HG03575 (cell line): ENCODE measurements at regions not wholly inside any gene's neighbourhood (a gene's known extent, or its start where the extent isn't known, plus 50 kb on each side); places are given as distances from the start of the nearest gene placed in this dataset.
"Not testable (repeated sequence)": the region's sequence is repeated elsewhere in the genome, so short reads cannot be mapped to it uniquely, and the experiment has no call there.

Source experiments
- ATAC-seq: cut with Tn5 transposase; IDR thresholded peaks from one replicate; pipeline ENCODE4 v1.9.1; 2021; ENCODE audit not compliant: unreplicated experiment, insufficient number of reproducible peaks, low FRiP score; ENCODE audit errors: extremely low read depth

DNA sequence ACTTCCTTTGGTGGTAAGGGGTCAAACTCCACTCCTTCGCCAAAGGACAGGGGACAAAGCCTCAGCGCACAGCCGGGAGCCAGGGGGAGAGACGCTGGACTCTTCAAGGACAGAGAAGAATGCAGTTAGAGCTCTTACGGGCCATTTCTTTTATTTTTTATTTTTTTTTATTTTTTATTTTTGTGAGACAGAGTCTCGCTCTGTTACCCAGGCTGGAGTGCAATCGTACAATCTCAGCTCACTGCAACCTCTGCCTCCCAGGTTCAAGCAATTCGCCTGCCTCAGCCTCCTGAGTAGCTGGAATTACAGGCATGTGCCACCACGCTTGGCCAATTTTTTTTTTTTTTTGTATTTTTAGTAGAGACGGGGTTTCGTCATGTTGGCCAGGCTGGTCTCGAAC, 93.2 kb upstream of the RPH3AL start, which contains the start of gene RFLNB:
Gene RFLNB (minus strand): TSS at position 101 of the 400 bp plus-strand sequence.
- not testable (repeated sequence) for ATAC-seq

DNA sequence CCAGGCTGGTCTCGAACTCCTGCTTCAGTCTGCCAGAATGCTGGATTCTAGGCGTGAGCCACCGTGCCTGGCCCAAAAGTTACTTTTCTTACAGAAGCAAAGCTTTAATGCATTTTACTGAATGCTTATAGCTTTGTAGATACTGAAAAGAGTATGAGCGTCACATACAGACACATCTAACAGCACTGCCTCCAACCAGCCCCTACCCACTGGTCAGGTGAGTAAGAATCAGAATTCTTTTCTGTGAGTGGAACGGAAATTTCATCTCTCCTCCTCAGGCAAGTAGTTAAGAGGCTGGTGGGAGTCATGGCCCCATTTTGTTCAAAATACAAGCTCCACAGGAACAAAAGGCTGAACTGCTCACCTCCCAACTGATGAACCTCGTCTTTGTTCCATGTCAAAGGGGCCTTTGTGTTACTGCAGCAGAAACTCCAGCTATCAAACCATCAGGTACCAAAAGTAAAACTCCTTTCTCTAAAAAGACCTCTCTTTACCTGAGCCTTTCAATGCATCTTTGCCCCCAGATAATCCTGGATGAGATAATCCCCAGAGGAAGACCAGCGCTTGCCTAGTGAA, 92.4 kb upstream of the RPH3AL start:
- ATAC-seq, result no peak

DNA sequence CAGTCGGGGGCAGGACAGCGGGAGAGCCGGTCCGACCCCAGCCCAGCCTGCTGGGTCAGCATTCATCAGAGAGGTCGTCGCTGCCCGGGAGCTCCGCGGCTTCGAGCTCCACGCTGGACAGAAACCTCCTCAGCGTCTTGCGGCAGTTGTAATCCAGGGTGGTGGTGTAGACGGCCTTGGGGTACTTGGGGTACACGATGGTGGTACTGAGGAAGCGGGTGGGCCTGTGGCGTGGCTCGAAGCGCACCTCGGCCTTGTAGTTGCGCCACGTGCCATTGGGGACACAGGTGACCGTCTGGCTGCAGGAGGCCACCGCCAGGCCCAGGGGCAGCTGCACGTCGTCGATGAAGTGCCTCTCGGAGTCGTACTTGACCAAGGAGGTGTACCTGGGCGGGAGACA, 90.5 kb upstream of the RPH3AL start:
- no peak for ATAC-seq

DNA sequence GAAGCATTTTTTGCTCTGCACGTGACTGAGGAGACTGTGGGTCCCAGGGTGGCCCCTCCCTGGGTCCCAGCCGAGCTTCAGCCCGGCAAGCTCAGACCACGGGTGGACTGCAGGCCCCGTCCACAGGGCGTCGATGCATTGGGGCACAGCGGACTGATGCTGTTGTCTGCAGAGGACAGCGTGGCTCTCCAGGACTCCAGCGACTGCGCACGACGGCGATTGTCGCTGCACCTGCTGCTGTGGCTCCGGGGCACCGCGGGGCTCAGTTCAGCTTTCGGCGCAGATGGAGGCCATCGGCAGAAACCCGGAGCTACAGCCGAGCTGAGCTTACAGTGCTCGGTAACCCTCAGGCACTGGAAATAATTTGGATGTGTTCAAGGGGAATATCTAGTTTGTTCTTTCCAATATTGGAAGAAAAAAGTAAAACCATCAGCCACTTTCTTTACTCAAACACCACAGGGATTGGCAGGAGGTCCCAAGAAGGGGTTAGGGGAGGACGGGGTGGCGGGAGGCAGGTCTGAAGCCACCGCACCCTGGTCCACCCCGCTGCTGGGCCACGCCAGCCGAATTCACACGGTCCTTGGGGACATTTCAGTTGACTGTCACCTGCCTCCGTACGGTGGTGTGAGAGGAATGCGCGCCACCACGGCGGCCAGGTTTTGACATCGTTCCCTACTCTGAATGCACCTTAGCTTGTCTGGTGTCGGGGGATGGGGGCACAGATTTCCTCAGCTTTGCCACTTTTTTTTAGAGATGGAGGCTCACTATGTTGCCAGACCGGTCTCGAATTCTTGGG, 88.7 kb upstream of the RPH3AL start:
- ATAC-seq, result no peak

DNA sequence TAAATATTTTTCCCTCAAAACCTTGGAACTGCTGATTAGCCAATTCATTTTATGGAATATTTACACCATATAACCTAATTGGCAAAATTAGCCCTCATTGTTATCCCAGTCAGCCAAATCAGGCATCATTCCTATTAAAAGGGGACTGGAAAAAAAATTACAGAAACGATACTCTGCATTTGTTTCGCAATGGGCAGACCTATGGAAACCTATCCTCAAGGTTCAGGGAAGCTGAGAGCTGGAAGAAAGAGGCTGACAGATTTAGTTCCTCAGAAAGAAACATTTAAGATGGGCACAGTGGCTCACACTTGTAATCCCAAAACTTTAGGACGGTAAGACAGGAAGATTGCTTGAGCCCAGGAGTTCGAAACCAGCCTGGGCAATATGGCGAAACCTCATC, 85.6 kb upstream of the RPH3AL start:
- ATAC-seq, result no peak

DNA sequence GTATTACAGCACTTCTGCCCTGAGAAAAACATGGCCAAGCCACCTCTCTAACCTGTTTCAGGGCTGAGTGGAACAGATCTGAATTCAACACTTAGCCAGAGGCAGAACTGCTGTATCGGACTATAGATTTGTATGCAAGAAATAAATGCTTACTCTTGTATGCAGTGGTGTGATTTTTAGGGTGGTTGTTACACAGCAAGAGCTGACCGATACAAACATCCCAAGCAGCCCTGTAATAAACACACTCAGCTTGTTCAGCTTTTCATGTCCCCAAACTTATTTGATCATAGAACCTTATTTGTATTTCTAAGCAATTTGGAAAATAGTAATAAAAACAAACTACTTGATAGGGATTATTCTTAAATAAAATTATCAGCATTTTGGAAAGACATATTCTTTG, 84.9 kb upstream of the RPH3AL start:
- ATAC-seq, result no peak

DNA sequence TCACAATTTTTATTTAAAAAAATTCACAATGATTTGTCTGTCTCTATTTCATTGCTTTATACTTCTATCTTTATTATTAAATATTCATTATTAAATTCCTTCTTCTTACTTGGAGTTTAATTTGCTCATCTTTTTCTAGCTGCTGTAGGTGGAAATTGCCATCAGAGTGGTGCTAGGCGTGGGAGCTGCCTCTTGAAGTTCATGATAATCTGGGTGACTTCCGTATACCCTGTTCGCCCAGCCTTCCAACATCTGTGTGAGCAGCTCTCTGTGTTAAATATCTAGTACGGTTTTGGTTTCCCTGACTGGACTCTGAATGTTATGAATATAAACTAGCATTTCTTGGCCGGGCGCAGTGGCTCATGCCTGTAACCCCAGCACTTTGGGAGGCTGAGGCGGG, 84.0 kb upstream of the RPH3AL start:
- ATAC-seq, result no peak

DNA sequence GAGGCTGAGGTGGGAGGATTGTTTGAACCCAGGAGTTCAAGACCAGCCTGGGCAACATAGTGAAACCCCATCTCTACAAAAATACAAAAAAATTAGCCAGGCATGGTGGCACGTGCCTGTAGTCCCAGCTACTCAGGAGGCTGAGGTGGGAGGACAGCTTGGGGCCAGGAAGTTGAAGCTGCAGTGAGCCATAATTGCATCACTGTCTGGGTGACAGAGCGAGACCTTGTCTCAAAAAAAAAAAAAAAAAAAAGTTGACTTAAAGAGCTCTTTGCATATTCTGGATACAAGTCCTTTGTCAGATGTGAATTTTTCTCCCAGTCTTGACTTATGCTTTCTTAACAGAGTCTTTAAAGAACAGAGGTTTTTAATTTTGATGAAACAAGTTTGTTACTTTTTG, 79.9 kb upstream of the RPH3AL start:
- not testable (repeated sequence) for ATAC-seq

DNA sequence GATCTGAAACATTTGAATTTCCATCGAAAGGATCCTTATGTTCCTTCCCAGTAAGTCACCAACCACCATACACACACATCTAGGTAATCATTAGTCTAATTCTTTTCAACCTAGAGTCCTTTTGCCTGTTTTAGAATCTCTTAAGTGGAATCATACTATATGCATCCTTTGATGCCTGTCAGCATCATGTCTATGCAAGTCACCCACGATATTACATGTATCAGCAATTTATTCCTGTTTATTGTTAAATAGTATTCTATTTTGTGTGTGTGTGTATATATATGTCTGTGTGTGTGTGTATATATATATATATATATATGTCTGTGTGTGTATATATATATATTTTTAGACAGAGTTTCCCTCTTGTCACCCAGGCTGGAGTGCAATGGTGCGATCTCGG, 78.9 kb upstream of the RPH3AL start:
- ATAC-seq, result no peak

DNA sequence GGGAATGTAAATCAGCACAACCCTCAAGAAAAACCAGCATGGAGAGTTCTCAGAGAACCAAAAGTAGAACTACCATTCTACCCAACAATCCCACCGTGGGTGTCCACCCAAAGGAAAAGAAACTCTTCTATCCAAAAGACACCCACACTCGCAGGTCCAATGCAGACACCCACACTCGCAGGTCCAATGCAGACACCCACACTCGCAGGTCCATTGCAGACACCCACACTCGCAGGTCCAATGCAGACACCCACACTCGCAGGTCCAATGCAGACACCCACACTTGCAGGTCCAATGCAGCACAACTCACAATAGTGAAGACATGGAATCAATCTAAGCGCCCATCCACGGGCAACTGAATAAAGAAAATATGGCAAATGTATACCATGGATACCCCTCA, 77.0 kb upstream of the RPH3AL start:
- no peak for ATAC-seq

DNA sequence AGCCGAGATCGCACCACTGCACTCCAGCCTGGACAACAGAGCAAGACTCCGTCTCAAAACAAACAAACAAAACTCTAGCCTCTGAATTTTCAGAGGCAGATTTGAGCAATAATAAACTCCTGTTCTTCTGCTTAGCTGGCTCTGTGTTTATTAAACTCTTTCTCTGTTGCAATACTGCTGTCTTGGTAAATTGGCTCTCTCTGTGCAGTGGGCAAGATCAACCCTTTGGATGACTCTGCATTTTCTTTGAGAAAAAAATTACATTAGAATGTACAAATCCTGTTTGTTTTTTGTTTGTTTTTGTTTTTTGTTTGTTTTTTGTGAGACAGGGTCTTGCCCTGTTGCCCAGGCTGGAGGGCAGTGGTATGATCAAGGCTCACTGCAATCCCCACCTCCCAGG, 75.8 kb upstream of the RPH3AL start:
- ATAC-seq, result no peak

DNA sequence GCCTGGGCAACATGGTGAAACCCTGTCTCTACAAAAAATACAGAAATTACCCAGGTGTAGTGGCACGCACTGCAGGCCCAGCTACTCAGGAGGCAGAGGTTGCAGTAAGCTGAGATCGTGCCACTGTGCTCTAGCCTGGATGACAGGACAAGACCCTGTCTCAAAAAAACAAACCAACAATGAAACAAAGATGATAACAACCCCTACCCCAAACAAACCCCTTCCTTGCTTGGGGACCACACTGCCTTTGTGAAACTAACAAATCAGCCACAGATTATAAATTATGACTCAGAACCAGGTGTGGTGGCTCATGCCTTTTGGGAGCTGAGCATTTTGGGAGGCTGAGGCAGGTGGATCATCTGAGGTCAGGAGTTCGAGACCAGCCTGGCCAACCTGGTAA, 75.3 kb upstream of the RPH3AL start:
- no peak for ATAC-seq

DNA sequence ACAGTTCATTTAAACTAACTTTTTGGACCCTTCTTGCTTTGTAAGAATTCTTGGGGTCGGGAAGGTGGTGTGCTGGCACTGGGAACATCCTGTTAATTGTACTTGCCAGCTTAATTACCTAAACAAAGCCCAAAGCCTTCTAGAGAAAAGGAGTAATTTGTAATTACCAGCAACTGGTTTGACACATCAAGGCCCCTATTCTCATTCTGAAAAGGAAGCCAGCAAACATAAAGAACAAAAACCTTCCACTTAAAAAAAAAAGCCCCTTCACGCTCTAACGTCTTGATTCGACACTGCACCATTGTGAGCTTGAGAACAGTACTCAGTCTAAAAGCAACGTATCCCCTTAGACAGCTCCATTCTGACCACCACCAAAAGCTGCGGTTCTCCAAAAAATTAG, 74.7 kb upstream of the RPH3AL start:
- no peak for ATAC-seq

DNA sequence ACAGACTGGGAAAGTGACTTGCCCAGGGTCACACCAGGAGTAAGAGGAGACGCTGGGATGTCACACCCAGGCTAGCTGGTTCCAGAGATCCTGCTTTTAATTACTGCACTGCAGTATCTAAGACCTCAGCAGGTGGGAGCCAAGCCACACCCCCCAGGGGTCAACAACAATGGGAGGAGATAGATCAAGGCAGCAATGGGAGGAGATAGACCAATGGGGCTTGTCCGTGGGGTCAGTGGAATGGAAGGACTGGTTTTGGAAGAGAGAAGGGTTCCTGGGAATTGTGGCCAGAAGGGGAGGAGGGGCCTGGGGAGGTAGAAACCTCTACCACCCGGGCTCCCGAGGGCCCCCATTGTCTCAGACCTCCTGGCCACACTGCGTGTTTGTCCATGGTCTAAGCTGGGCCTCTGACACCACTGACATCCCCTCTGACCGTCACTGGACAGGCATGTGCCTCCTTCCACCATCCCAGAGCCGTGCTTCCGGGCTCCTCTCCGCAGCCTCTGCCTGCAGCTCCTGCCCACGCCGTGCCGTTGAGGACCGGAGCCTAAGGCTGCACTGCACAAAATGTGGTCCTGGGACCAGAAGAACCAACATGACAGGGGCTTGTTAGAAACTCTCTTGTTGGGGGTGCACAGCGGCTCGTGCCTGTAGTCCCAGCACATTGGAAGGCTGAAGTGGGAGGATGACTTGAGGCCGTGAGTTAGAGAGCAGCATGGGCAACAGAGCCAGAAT, 69.8 kb upstream of the RPH3AL start:
- no peak for ATAC-seq

DNA sequence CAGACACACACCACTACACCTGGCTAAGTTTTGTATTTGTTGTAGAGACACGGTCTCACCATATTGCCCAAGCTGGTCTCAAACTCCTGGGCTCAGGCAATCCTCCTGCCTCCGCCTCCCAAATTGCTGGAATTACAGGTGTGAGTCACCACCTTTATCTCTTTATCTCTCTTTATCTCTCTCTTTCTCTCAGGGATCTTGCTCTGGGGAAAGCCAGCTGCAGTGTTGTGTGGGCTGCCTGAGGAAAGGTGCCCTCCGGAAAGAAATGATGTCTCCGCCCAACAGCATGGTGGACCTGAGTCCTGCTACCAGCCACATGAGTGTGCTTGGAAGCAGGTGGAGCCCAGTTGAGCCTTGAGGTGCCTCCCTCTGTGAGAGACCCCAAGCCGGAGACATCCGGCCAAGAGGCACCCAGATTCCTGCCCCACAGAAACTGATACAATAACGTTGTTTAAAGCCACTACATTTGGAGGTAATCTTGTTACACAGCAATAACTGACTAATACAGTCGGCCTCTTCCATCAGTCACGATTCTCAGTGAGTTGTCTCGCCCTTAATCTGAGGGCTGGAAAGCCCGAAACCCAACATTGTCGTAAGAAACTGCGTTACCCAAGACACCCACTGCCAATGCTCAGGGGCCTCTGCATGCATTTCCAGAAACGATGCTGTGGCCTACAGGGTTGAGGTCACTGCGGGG, 68.0 kb upstream of the RPH3AL start:
- no peak for ATAC-seq

DNA sequence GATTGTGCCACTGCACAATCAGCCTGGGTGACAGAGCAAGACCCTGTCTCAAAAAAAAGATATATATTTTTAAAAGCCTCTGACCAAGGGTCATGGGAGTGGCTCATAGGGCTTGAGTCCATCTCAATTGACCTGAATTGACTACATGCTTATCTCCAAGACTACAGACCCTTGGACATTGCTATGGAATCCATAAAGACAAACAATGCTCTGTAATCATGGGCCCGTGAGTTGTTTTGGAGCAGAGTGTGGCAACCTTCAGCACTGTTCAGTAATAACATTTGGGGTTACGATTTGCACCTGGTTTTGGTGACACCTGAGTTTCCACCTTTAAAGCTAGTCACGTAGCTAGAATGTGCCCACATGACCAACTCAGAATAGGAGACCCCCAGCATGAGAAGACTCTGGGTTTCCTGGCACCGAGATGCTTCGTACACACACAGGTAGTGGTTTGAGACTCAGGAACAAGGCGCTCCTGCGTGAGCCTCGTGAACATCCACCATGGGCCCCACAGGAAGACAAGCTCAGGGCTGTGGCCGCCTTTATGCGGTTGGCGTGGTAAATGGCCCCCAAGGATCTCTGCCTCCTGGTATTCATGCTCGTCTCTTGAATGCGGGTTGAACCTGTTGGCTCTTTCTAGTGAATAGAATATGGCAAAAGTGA, 66.6 kb upstream of the RPH3AL start:
- ATAC-seq, result no peak

DNA sequence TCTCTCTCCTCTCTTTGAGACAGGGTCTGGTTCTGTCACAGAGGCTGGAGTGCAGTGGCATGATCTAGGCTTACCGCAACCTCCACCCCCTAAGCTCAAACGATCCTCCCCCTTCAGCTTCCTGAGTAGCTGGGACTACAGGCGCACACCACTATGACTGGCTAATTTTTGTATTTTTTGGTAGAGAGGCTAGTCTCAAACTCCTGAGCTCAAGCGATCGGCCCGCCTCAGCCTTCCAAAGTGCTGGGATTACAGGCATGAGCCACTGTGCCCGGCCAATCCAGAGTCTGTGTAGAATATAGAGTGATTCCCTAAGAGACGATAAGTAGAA, 65.8 kb upstream of the RPH3AL start:
- ATAC-seq, result no peak

DNA sequence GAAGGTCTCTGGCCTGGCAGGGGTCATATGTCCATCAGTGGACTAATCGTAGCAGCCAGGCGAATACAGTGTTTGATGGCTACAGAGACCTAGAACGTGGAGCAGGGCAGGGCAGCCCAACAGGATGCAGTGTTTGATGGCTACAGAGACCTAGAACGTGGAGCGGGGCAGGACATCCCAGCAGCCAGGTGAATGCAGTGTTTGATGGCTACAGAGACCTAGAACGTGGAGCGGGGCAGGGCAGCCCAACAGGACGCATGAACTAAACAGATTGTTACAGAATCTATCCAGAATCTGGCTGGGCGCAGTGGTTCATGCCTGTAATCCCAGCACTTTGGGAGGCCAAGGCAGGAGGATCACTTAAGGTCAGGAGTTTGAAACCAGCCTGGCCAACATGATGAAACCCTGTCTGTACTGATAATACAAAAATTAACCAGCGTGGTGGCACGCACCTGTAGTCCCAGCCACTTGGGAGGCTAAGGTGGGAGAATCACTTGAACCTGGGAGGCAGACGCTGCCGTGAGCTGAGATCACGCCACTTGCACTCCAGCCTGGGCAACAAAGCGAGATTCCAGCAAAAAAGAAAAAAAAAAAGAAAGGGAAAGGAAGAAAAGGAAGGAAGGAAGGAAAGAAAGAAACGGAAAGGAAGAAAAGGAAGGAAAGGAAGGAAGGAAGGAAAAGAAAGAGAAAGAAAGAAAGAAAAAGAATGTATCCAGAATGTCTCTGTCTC, 65.2 kb upstream of the RPH3AL start:
- no peak for ATAC-seq
